GM21717 (cell line): ENCODE measurements at regions not wholly inside any gene's neighbourhood (a gene's known extent, or its start where the extent isn't known, plus 50 kb on each side); places are given as distances from the start of the nearest gene placed in this dataset.

Experiments used
- ATAC-seq: cut with Tn5 transposase; IDR thresholded peaks from one replicate; pipeline ENCODE4 v1.9.1; 2021; ENCODE audit warnings: mild to moderate bottlenecking, moderate library complexity; ENCODE audit not compliant: unreplicated experiment

DNA sequence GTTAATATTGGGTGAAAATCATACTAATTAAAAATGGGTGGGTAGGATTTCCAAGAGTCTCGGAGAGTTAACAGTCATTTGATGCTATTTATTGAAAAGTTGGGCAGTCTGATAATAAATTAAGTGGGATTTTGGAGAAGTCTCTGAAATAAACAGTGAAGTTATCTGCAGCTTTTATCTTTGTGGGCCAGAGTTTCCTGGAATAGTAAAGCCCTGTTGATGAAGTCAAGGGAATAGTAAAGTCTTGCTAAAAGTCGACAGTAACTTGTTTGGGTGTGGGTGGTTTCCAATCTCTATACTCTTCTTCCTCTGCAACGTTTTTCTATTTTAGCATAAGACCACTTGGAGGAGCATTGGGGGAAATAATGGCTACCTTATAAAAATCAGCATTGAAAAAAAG is 493.6 kb downstream of the EPM2A start:
- ATAC-seq = no peak

DNA sequence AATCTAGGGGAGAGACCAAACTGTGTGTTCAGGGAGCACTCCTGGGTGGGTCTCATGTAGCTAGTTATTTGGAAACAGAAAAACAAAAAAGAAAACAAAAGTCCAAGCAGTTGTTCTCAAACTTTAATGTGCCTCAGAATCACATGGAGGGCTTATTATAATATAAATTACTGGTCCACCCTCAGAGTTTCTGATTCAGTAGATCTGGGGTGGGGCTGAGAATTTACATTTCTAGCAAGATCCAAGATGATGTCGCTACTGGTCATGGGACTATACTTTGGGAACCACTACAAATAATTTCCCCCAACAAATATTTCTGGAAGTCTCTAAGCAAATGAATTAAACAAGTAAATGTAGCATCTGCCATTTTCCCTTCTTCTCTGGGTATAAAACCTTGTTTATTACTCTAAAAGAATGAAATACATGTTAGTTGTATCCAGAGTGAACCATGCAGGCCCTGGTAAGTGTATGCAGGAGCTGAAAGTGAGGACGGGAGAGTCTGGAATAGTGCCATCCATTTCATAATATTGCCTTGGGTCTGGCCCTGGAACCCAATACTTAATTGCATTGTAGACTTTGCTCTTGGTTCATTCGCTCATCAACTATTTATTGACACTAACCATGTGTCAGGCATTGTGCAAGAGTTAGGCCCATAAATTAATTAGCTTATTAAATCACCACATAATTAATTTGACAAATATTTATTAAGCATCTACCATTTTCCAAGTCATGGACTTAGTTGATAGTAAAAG is 490.8 kb downstream of the EPM2A start:
- no peak for ATAC-seq

DNA sequence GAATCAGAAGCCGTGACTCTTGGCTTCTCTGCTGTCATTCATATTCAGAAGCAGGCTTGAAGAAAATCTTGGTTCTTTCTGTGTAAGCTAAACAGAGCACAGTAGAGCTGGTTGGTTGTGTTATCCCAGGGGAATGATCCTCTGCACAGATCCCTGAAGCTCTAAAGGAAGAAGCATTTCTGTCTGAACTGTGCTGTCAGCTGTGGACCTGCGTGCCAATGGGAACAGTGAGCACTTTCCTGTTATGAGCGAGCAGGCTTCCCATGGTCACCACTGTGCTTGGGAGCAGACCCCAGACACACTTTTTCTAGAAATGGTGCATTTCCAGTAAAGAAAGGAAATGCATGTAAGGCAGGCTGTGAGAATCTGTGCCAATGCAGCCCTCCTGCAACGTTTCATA is 490.2 kb downstream of the EPM2A start:
- no peak for ATAC-seq

DNA sequence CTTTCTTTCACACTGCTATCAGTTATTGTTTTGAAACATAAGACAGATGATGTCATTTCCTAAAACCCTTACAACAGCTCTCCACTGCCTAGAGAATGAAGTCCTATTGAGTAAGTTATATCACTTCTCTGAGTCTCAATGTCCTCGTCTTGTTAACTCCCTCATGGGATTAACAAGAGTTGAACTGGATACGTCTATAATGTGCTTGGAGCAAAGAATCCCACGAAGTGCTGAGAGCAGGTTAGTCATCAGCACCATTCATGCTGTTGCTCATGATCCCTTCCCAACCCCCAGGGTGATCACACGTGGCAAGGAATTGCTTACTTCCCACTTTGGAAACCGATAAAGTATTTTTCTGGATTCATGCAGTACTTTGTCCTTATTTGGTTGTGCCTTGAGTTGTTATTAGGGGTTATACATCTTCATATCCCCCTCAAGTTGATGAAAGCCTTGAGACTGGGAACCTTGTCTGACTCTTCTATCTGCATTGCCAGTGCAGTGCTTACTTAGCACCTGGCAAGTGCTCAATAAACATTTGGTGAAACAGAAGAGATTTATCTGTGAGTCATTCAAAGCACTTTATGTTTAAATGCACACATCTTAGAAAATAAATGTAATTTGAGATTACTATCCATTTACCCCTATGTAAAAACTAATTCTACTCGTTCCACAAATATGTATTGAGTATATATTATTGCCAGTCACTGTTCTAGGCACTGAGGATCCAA is 487.5 kb downstream of the EPM2A start:
- no peak for ATAC-seq

DNA sequence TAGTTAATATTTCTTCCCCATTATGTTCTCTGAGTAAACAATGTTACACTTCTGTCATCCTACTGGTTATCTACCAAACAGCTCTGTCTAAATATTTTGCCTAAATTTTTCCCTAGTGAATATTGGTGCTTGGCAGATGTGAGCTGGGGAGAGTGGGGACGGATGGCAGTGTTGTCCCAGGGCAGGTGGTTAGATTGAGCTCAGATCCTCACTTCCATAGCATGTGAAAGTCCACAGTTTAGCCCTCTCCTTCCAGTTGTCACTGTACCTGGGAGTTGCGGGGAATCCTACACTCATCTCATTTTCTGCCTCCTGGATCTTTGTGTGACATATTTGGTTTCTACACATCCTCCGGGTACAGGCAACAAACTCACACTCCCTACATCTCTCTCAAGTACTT is 484.9 kb downstream of the EPM2A start:
- no peak for ATAC-seq

DNA sequence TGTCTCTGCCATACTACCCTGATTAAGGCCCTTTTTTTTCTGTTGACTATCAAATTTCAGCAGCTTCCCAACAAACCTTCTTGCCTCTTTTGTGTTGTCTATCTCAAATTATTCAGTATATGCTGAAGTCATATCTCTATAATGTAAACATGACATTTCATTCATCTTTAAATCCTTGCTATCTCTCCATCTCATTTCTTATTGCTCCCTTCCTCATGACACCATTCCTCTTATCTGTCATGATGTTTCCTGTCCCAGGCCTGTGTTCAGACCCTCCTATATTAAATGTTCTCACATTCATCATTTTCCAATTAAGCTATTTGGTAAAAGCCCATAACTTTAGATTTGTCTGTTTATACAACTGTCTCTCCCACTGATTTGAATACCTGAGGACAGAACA is 482.6 kb downstream of the EPM2A start:
- no peak for ATAC-seq

DNA sequence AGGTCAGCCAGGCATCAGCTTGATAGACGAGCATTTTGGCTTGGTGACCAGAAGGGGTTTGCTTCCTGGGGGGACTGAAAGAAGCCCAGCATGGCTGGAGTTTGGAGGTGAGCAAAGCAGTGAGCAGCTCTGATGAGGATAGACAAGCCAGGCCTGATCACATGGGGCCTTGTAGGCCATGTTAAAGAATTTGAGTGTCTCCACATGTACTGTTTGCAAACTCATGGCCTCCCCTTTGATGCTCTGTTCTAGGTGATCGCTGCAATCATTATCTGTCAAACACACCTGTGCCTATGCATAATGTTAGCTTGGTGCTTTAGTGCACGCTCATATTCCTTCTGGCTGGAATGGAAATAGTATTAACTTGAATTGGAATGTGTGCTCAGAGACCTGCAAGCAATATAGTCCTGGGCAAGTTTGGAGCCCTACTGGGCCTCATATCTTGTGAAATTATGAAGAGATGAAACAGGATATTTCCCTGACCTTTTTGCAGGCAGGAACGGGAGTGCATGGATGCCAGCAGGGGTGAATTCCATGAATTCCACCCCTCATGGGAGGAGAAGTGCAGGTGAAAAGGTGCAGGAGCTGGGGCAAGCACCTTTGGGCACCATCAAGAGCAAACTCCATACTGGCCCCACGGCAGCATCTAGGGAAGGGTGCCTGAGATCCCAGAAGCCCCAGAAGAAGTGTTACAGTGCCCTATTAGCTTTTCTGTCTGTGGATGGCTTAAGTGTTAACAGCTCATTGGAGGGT is 480.5 kb downstream of the EPM2A start:
- no peak for ATAC-seq

DNA sequence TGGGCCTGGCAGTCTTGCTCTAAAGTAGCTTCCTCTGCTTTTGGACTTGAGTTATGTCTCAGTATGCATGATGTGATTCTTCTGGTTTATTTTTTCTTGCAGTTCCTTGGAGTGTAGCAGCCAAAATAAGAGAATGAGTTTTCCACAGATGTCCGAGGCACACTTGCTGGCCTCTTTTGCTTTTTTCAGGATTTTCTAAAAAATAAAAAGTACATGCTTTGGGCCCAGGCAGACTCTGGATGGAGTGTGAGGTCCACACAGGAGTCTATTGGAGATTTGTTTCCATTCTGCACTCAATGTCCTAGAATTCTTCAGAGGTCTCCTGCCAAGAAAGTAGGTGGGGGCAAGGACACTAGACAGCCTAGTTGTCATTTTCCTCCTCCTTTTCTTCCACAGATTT is 477.6 kb downstream of the EPM2A start:
- no peak for ATAC-seq

DNA sequence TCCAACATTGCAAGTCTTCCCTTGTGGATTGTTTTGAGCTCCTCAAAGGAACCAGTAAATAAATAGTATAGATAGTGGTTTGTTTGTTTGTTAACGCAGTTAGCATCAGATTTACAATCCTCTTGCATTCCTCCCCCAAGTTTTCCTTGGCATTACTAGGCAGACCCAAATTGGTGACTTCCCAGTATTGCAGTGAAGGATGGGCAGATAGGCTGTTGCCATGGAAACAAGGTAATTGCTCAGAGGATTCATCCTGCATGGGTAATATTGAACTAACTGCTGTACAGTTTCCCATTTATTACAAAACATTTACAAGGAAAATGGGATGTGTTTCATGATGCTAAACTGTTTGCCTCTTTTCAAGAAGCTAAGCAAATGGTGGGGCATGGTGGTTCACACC is 477.2 kb downstream of the EPM2A start:
- ATAC-seq = no peak

DNA sequence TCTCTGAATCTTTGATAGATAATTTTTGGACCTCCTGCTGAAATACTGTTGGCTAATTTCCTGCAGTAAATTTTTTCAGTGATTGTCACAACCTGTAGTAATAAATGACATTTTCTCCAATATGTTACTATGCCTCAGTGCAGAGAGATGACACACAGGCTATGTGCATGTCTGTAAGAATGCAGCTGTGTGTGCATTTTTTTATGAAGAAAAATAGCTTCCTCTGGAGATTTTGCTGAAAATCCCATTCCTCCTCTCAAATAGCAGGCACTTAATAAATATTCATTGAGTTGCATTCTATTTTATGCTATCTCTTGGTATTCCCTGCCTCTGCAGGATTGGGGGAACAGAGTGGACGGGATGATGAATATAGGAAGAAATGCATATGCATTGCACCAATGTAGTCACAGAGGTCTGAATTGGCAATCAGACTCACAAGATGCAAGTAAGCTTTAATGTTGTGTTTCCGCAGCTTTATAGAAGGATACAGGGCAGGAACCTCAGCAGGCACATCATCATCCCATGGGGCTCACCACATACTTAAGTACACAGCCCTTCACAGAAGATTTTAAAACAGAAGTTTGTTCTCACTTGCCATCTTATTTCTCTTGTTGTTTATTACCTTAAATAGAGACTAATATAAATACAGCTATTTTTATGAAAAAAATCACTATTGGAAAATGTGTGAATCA is 474.7 kb downstream of the EPM2A start:
- no peak for ATAC-seq

DNA sequence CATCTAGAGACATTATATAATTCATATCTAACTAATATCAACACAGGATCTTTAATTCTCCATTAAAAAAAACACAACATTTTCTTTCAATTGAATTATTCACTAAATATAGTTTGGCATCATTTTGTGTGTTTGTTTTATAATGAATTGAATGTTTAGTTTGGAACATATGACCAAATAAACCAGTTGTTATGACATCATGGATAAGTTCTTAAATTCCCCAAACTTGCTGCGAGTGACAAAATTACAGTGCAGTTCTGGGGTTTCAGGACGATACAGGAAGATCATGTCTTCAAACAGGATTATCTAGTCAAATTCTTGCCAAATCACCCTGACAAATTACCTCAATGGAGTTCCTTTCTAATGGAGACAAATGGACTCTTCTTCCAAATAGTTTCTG is 473.6 kb downstream of the EPM2A start:
- ATAC-seq = no peak

DNA sequence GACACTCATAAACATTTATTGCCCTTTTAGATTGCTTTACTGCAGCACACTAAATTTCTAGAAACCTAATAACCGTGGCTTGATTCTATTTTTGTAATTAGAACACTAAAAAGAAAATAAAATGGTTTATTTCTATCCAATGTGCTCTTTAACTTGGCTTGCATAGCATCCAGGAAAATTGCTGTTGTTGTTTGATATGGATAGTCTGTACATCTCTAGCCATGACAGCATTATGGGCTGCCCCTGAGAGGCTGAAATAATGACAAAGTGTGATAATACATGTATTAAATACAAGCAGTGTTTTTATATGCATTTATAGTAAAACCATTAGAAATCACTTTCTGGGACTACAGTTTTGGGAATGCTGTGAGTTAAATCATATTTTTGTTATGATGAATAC is 472.5 kb downstream of the EPM2A start:
- ATAC-seq = no peak

DNA sequence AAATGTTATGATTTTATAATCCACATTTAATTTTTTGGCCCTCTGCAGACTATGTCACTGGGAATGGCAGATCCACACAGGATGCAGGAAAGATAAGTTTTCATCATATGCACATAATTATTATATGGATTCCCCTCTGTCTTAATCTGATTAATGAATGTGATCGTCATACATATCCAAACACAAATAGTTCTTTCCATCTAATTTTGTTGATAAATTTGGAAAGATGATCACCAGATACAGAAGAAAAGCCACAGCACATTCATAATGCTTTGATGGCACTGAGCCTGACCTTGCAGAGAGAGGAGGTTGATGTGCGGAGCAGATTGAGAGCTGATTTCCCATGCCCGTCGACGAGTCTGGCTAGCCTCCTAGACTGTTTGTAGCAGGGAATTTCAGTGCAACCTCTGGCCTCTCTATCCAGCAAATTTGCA is 471.5 kb downstream of the EPM2A start:
- no peak for ATAC-seq

DNA sequence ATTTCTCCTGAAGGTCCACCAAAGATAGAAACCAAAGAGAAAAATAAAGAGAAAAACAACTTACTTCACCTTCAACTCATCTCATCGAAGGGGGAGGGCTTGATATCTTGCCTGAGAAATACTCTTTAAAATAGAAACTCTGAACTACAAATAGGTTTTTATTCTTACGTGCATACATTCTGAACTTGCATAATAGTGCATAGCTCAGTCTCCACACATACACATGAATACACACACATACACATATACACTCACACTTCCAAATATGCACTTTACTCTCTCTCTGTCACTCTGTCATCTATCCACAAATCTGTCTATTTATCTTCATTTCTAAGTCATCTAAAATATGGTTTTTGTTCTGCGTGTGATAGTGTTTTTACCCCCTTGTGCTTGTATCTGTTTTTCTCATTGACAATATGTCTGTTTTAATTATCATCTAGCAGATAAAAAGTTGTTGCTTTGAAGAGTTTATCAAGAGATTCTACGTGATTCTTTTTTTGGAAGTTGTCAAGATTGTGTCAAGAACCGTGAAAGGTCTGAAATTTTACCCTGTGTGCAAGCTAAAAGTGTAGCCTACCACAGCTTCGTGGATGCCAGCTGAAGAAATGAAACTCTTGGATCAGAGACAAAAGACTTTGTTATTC is 468.8 kb downstream of the EPM2A start:
- no peak for ATAC-seq

DNA sequence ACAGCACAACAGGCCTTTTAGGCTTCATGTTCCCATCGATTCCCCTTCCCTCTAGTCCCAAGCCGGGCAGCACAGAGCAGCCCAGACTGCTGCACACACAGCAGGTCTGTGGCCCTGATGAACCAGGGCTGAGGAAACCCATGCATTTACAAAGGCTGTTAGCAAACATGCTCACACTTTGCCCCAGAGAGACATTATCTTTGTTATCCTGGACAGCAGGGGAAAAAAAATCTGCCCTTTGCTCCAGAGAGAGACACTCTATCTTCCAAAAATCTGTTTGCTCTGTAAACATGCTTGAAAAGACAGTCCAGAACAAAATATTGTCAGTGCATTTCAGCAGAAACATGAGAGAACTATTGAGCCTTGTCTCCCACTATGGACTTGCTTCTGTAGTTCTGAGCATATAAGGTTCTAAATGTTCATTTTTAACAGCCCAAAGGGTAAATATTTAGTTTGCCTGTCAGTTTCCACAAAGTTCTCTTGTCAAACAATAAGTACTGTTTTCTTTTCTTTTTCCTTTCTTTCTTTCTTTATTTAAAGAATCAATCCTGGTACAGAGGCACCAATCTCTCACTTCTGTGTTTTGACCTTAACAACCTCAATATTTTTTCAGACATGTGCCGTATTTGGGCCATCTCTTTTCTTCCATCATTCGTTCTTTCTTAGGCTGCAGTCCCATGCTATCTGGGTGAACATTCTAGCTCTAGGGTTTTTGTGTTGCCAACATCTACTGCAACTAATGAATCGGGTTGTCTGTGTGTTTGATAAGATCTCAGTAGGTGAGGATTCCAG is 468.0 kb downstream of the EPM2A start:
- ATAC-seq = no peak

DNA sequence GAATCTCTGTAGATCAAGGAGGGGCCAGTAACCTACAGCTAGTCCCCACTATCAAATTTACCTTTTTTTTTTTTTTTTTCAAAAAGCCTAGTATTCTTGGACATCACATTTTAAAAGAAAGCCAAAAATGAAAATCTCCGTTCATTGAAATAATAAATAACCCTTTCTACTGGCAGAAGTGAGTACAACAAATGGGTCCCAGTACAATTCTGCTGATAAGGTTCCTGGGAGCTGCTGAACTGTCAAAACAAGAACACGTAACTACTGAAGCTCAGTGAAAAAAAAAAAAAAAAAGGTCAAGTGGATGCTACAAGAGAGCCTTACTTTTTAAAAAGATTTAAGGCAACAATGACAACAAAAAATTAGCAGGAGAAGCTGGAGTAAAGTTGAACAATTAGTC is 464.9 kb downstream of the EPM2A start:
- ATAC-seq = no peak

DNA sequence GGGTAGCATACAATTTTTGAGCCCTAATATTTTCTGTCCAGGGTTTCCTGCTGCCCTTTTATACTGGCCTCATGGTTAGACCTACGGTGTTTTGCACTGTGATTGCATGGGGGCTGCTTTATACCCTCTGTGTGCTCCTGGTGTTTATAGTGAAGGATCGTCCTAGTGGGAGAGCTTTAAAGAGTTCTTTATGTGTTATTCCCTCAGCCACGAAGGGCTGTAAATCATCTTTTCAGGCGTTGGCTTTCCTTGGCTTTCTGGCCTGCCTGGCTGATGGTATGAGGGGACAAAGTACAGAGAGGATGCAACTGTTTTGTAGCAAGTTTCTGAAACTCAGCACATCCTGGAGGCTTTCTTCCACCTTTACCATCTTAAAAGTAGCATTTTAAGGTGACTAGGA is 464.3 kb downstream of the EPM2A start:
- ATAC-seq = no peak

DNA sequence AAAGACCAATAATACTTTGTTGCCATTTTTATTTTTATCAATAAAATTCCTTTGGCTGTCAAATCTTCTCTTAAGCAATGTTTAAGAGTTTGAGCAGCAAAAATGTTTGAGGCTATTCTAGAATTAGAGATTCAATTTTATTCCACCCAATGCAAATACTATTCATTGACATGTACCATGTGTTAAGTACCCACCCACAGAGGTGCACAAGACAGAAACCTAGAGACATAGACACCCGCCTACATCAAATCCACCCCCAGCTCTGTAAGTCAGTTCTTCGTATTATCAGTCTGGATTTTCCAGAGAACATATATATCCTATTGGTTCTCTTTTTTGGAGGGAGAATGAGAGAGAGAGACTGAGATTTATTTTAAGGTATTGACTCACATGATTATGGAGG is 463.7 kb downstream of the EPM2A start:
- ATAC-seq = no peak

DNA sequence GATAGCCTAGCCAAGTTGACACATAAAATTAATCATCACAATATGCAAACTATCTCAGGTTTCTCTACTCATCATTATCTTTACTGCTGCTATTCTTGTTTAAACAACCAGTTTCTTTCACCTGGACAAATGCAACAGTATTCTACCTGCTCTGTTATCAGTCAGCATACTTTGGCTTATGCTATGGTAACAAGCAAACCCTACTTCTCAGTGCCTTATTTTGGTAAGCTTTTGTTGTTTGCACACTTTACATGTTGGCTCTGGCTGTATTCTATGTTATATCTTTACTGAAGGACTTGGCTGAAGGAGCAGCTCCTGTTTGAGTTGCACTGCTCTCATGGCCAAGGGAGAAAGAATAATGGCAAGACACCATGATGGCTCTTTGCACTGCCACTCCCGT is 463.1 kb downstream of the EPM2A start:
- no peak for ATAC-seq

DNA sequence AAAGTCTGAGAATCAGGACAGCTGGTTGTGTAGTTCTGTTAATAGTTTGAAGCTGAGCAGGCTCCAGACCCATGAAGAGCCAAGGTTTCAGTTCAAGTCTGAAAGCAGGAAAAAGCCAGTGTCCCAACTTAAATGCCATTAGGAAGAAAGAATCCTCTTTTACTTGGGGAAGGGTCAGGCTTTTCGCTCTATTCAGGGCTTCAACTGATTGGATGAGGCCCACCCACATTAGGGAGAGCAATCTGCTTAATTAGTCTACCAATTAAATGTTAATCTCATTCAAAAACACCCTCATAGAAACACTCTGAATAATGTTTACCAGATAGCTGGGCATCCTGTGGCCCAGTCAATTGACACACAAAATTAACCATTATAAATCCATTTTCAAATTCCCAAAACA is 462.2 kb downstream of the EPM2A start:
- no peak for ATAC-seq
